HepG2 (cell line): ENCODE measurements at regions not wholly inside any gene's neighbourhood (a gene's known extent, or its start where the extent isn't known, plus 50 kb on each side); places are given as distances from the start of the nearest gene placed in this dataset.

Experiments
- FOSL2 ChIP-seq: sonication (generic); formaldehyde crosslinking; IDR thresholded peaks from 2 replicates; pipeline ENCODE4 v1.4.0; 2020; ENCODE audit warnings: missing genetic modification reagents
- HNRNPUL1 ChIP-seq: fragments of 200-400 bp; formaldehyde crosslinking; IDR thresholded peaks from 2 replicates; pipeline ENCODE4 v1.6.1; 2017; ENCODE audit warnings: low read depth, mild to moderate bottlenecking, low read length, moderate library complexity
- MED13 ChIP-seq: sonication (generic); formaldehyde crosslinking; IDR thresholded peaks from 2 replicates; pipeline ENCODE4 v1.5.0; 2020; ENCODE audit warnings: missing genetic modification reagents
- NAIF1 ChIP-seq: sonication (generic); formaldehyde crosslinking; IDR thresholded peaks from 2 replicates; pipeline ENCODE4 v1.5.0; 2020; ENCODE audit warnings: mild to moderate bottlenecking, missing genetic modification reagents, borderline replicate concordance
- NFAT5 ChIP-seq: sonication (generic); formaldehyde crosslinking; IDR thresholded peaks from 2 replicates; pipeline ENCODE4 v1.4.0; 2020; ENCODE audit warnings: missing genetic modification reagents
- SMYD3 ChIP-seq: sonication (generic); formaldehyde crosslinking; IDR thresholded peaks from 2 replicates; pipeline ENCODE4 v1.8.1; 2023; ENCODE audit warnings: mild to moderate bottlenecking, missing genetic modification reagents
- ZNF329 ChIP-seq: sonication (generic); formaldehyde crosslinking; IDR thresholded peaks from 2 replicates; pipeline ENCODE4 v1.9.0; 2021; ENCODE audit warnings: low read depth, mild to moderate bottlenecking, missing genetic modification reagents
- ZNF414 ChIP-seq: sonication (generic); formaldehyde crosslinking; IDR thresholded peaks from 2 replicates; pipeline ENCODE4 v1.5.0; 2020; ENCODE audit warnings: missing genetic modification reagents
- ZNF75D ChIP-seq: sonication (generic); formaldehyde crosslinking; IDR thresholded peaks from 2 replicates; pipeline ENCODE4 v1.8.1; 2023; ENCODE audit warnings: missing genetic modification reagents, mild to moderate bottlenecking, borderline replicate concordance

- TF ChIP-seq ZNF414 (CRISPR knock-in tag) (0 out of 2 replicates have a peak, but pooled peaks have one; percentile 18), ZNF75D (CRISPR knock-in tag) (no peak), HNRNPUL1 (no peak), MED13 (CRISPR knock-in tag) (no peak), NFAT5 (no peak), SMYD3 (CRISPR knock-in tag) (no peak), ZNF329 (CRISPR knock-in tag) (no peak), FOSL2 (peak; percentile 53; the same call in 1 of the 2 replicates), NAIF1 (CRISPR knock-in tag) (0 out of 2 replicates have a peak, but pooled peaks have one; percentile 28)
- TF ChIP-seq, all 625 proteins: peak for 9
Observed at GRCh38 chr20:53829255-53829723, 235.7 kb upstream of the ZNF217 start (continued).
